ENCODE measurements at regions not wholly inside any gene's neighbourhood (a gene's known extent, or its start where the extent isn't known, plus 50 kb on each side); places are given as distances from the start of the nearest gene placed in this dataset.

DNA sequence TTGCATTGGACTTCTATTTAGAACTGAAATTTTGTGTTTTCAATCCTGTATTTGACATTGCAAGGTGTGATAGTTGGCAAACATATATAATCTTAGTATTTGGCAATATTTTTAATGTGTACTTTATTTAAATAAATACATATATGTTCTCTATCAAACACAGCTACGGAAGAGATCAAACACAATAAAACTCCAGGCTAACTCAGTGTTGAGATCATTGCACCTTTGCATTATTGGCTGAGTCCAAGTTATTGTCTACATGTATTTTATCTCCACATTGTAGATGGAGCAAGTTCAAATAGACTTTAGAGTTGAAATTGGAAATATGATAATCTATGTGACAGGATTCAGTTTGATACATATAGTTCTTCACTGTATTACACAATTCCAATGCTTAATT is 176.7 kb downstream of the ST6GAL2 start:
- no peak overlapping the region for H3K4me3 ChIP-seq
- no peak overlapping the region for H3K27ac ChIP-seq
- WGBS, 2 donors, result 92 to 95% methylated on average over 1 of the region's 1 CpG
- peaks cover 0 to 9% (median 0%) of the 10 kb centered on the region in 3 donors for H3K4me1 ChIP-seq
- H3K36me3 ChIP-seq, result no peaks in the 10 kb centered on the region
- H3K9me3 ChIP-seq, result peaks cover 0 to 8% (median 0%) of the 10 kb centered on the region in 3 donors
- intact Hi-C loops (cut with DNase I), result no loop called here
- DNase-seq, result no peak
- TF ChIP-seq, protein P1, sequence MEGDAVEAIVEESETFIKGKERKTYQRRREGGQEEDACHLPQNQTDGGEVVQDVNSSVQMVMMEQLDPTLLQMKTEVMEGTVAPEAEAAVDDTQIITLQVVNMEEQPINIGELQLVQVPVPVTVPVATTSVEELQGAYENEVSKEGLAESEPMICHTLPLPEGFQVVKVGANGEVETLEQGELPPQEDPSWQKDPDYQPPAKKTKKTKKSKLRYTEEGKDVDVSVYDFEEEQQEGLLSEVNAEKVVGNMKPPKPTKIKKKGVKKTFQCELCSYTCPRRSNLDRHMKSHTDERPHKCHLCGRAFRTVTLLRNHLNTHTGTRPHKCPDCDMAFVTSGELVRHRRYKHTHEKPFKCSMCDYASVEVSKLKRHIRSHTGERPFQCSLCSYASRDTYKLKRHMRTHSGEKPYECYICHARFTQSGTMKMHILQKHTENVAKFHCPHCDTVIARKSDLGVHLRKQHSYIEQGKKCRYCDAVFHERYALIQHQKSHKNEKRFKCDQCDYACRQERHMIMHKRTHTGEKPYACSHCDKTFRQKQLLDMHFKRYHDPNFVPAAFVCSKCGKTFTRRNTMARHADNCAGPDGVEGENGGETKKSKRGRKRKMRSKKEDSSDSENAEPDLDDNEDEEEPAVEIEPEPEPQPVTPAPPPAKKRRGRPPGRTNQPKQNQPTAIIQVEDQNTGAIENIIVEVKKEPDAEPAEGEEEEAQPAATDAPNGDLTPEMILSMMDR (IDR thresholded peaks at IDR 0.05), result no peak
- no peak for TF ChIP-seq POLR2A (IDR thresholded peaks at IDR 0.05)
- H3K27me3 ChIP-seq, result no peaks in the 10 kb centered on the region

DNA sequence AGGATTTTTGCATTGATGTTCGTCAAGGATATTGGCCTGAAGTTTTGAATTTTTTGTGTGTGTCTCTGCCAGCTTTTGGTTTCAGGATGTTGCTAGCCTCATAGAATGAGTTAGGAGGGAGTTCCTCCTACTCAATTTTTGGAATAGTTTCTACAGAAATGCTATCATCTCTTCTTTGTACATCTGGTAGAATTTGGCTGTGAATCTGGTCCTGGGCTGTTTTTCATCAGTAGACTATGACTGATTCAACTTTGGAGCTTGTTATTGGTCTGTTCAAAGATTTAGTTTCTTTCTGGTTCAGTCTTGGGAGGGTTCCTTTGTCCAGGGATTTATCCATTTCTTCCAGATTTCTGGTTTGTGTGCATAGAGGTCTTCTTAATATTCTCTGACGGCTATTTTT is 166.7 kb downstream of the ST6GAL2 start:
- Histone ChIP-seq H3K4me1 (no peaks in the 10 kb centered on the region), H3K4me3 (no peak overlapping the region), H3K27me3 (no peaks in the 10 kb centered on the region), H3K36me3 (no peaks in the 10 kb centered on the region), H3K27ac (no peak overlapping the region), H3K9me3 (peaks cover 0 to 13% (median 3%) of the 10 kb centered on the region in 3 donors)
- 64 to 73% methylated on average over 2 of the region's 2 CpGs for WGBS, 2 donors
- TF ChIP-seq, protein P1 (IDR thresholded peaks at IDR 0.05), result no peak
- DNase-seq, result no peak
- intact Hi-C loops (cut with DNase I), result no loop called here

DNA sequence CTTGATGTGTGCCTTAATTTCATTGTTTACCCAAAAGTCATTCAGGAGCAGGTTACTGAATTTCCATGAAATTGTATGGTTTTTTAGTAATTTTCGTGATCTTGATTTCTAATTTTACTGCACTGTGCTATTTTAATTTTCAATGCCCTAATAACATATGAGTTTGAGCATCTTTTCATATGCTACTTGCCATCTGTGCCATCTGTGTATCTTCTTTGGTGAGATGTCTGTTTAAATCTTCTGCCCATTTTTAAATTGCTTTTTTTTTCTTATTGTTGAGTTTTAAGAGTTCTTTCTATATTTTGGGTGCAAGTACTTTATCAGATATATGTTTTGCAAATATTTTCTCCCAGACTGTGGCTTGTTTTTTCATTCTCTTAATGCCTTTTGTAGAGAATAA is 165.9 kb downstream of the ST6GAL2 start:
- no peak for DNase-seq
- peaks cover 0 to 13% (median 3%) of the 10 kb centered on the region in 3 donors for H3K9me3 ChIP-seq
- 65 to 77% methylated on average over 1 of the region's 1 CpG for WGBS, 2 donors
- no peak for TF ChIP-seq POLR2A (IDR thresholded peaks at IDR 0.05)
- TF ChIP-seq, protein P1 (IDR thresholded peaks at IDR 0.05), result no peak
- no peak overlapping the region for H3K27ac ChIP-seq
- intact Hi-C loops (cut with DNase I), result no loop called here
- H3K4me1 ChIP-seq, result no peaks in the 10 kb centered on the region
- no peaks in the 10 kb centered on the region for H3K27me3 ChIP-seq
- no peaks in the 10 kb centered on the region for H3K36me3 ChIP-seq
- H3K4me3 ChIP-seq, result no peak overlapping the region

DNA sequence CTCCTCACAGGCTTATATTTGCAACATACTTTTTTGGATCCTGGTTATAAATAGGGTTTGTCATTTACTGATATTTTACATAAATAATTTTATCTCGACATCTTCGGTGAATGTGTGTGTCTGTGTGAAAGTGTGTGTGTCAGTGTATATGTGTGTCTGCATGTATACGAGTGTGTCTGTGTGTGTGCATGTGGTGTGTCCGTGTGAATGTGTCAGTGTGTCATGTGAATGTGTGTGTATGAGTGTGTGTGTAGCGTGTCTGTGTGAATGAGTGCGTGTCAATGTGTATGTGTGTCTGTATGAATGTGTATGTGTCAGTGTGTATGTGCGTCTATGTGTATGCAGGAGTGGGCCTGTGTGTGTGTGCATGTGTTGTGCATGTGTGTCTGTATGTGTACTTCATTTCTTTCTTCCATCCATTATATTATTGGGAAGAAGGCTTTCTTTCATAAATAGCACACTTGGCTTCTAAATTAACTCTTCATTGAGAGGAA is 161.6 kb downstream of the ST6GAL2 start:
- H3K27ac ChIP-seq, result no peak overlapping the region
- H3K4me1 ChIP-seq, result no peaks in the 10 kb centered on the region
- TF ChIP-seq, protein P1 (IDR thresholded peaks at IDR 0.05), result no peak
- no peak for TF ChIP-seq POLR2A (IDR thresholded peaks at IDR 0.05)
- no peak for DNase-seq
- H3K4me3 ChIP-seq, result no peak overlapping the region
- WGBS, 2 donors, result 89 to 92% methylated on average over 7 of the region's 7 CpGs
- H3K36me3 ChIP-seq, result no peaks in the 10 kb centered on the region
- no peaks in the 10 kb centered on the region for H3K27me3 ChIP-seq
- intact Hi-C loops (cut with DNase I), result no loop called here
- no peaks in the 10 kb centered on the region for H3K9me3 ChIP-seq

DNA sequence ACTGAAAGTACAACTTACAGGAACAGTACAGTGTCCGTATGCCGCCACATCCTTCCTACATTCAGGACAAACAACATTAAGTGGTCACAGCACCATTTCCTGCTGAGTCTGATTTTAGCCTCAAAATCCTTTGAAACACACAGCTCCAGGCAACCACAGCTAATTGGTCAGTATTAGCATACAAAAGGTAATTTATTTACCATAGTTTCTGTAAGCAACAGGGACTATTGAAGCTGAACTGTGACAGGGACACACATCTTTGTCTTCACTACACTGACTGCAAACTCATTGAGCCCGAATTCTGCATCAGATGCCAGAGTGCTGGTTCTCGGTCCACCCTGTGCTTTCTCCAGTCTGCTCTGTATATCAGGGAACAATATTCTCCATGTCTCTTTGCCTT is 151.8 kb downstream of the ST6GAL2 start:
- intact Hi-C loops (cut with DNase I), result no loop called here
- no peak overlapping the region for H3K27ac ChIP-seq
- no peaks in the 10 kb centered on the region for H3K36me3 ChIP-seq
- no peaks in the 10 kb centered on the region for H3K9me3 ChIP-seq
- TF ChIP-seq, protein P1 (IDR thresholded peaks at IDR 0.05), result no peak
- no peak for TF ChIP-seq POLR2A (IDR thresholded peaks at IDR 0.05)
- no peak overlapping the region for H3K4me3 ChIP-seq
- H3K4me1 ChIP-seq, result no peaks in the 10 kb centered on the region
- DNase-seq, result no peak
- 62 to 74% methylated on average over 4 of the region's 4 CpGs for WGBS, 2 donors
- no peaks in the 10 kb centered on the region for H3K27me3 ChIP-seq
